Glutamatergic neuron (in vitro differentiated cells): ENCODE measurements at regions not wholly inside any gene's neighbourhood (a gene's known extent, or its start where the extent isn't known, plus 50 kb on each side); places are given as distances from the start of the nearest gene placed in this dataset.

Experiments used
- DNase-seq: peaks from one replicate; pipeline ENCODE4 v3.0.0; 2022
- H3K27ac Mint-ChIP-seq: one replicate; pipeline ENCODE4 v1.8.0; 2020; ENCODE audit warnings: mild to moderate bottlenecking, mixed read lengths, inconsistent platforms; ENCODE audit not compliant: unreplicated experiment
- H3K27me3 Mint-ChIP-seq: one replicate; pipeline ENCODE4 v1.8.0; 2020; ENCODE audit warnings: mild to moderate bottlenecking, moderate library complexity, mixed read lengths, inconsistent platforms; ENCODE audit not compliant: unreplicated experiment
- H3K36me3 Mint-ChIP-seq: one replicate; pipeline ENCODE4 v1.8.0; 2020; ENCODE audit warnings: mild to moderate bottlenecking, mixed read lengths, inconsistent platforms; ENCODE audit not compliant: unreplicated experiment
- H3K4me1 Mint-ChIP-seq: one replicate; pipeline ENCODE4 v1.8.0; 2020; ENCODE audit warnings: mild to moderate bottlenecking, low read depth, mixed read lengths, inconsistent platforms; ENCODE audit not compliant: unreplicated experiment
- H3K4me3 Mint-ChIP-seq: one replicate; pipeline ENCODE4 v1.8.0; 2020; ENCODE audit warnings: mild to moderate bottlenecking, mixed read lengths, inconsistent platforms; ENCODE audit not compliant: unreplicated experiment
- H3K9me3 Mint-ChIP-seq: one replicate; pipeline ENCODE4 v1.8.0; 2020; ENCODE audit warnings: mild to moderate bottlenecking, moderate library complexity, mixed read lengths, inconsistent platforms; ENCODE audit not compliant: unreplicated experiment
- CTCF ChIP-seq: fragments of 200-600 bp; sonication (generic); IDR thresholded peaks from one replicate; pipeline ENCODE4 v1.5.0; 2021; ENCODE audit not compliant: partially characterized antibody, unreplicated experiment

DNA sequence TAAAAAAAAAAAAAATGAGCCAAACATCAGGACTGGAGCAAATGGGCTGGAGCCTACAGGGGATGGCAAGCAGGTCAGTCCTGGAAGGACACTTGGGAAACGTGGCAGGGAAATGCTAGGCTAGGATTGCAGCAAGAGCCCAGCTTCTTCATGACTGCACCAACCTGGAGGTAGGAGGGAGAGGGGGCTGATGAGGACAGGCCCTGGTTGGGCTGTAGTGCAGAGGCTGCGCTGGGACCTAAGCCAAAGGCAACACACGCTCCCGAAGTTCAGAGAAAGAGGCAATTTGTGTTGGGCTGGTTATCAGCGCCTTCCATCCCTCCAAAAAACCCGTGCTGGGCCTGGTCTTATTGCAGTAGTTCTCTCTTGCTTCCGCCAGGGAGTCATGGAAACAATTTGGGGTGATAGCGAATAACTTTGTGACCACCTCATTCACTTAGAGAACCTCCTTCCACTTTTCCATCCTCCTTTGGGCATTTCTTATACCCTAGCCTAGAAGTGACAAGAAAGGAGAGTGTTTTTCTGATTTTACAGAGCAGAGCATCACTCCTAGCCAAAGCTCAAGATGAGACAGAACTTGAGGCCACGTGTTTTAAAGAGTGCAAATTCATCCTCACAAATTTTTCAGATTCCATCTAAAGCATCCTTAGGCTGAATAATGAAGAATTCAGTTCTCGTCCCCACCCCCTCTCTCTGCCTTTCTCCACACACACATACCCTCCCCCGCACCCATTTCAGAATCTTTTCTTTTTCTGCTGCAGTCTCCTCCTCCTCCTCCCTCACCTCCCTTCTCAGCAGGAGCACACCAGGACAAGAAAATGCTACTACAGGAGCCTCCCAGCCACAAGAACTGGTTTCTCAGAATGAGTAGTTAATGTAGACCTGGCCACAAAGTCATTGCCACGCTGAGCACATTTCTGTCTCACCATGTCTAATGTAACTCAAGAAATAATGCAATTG lies 61.3 kb upstream of the CALM2 start:
- H3K27ac Mint-ChIP-seq, result peak overlapping the region; percentile 85
- peak overlapping the region; percentile 72 for H3K4me3 Mint-ChIP-seq
- peaks cover 3% of the 10 kb centered on the region for H3K9me3 Mint-ChIP-seq
- H3K36me3 Mint-ChIP-seq, result peaks cover 4% of the 10 kb centered on the region
- peaks cover 8% of the 10 kb centered on the region for H3K27me3 Mint-ChIP-seq
- H3K4me1 Mint-ChIP-seq, result peaks cover 47% of the 10 kb centered on the region
- DNase-seq, result no peak
- TF ChIP-seq CTCF, result no peak

DNA sequence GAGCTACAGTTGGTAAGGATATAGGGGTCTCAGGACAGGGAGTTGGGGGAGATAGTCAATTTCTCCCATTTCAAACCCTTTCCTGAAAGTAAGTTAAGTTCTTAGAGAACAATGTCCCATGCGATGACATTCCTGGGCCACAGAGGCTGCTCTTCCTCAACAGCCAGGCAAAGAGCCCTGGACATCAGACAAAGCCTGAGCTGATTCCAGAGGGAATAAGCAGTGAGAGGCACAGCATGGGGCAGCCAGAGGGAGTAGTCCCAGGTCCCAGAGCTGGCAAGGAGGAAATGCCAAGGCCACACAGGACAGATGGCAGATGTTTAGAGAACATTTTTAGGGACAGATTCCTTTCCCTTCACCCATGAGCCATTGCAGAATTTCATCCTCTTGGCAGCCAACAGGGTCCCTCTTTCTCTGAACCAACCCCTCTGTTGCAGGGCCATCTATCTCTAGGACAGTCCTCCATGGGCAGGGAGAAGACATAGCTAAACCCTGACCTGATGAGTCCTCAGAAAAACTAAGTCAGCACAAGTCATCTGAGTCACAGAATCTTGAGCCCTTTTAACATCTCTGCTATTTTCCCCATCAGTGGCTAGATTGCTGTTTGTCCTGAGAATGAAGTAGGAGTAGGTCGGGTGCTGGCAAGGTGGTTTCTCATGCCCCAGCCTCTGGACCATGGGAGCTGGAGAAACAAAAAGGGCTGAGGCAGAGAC lies 60.3 kb upstream of the CALM2 start:
- no peak overlapping the region for H3K4me3 Mint-ChIP-seq
- H3K4me1 Mint-ChIP-seq, result peaks cover 47% of the 10 kb centered on the region
- H3K27ac Mint-ChIP-seq, result peak overlapping the region; percentile 5
- peaks cover 10% of the 10 kb centered on the region for H3K27me3 Mint-ChIP-seq
- peaks cover 4% of the 10 kb centered on the region for H3K36me3 Mint-ChIP-seq
- peaks cover 3% of the 10 kb centered on the region for H3K9me3 Mint-ChIP-seq
- TF ChIP-seq CTCF, result no peak
- no peak for DNase-seq

GRCh38 chr2:47235132-47235531 lies 58.8 kb upstream of the CALM2 start:
- no peak overlapping the region for H3K4me3 Mint-ChIP-seq
- peaks cover 4% of the 10 kb centered on the region for H3K36me3 Mint-ChIP-seq
- peaks cover 3% of the 10 kb centered on the region for H3K9me3 Mint-ChIP-seq
- H3K27ac Mint-ChIP-seq, result peak overlapping the region; percentile 19
- DNase-seq, result no peak
- TF ChIP-seq CTCF, result no peak
- peaks cover 10% of the 10 kb centered on the region for H3K27me3 Mint-ChIP-seq
- peaks cover 45% of the 10 kb centered on the region for H3K4me1 Mint-ChIP-seq

- Mint-ChIP-seq H3K36me3 (peaks cover 4% of the 10 kb centered on the region), H3K4me1 (peaks cover 40% of the 10 kb centered on the region), H3K4me3 (peak overlapping the region; percentile 17), H3K27ac (peak overlapping the region; percentile 2), H3K9me3 (peaks cover 3% of the 10 kb centered on the region), H3K27me3 (peaks cover 10% of the 10 kb centered on the region)
- no peak for TF ChIP-seq CTCF
- no peak for DNase-seq
Observed at GRCh38 chr2:47234456-47234855, 58.1 kb upstream of the CALM2 start.
